Karpas-422 (cell line): ENCODE measurements at regions not wholly inside any gene's neighbourhood (a gene's known extent, or its start where the extent isn't known, plus 50 kb on each side); places are given as distances from the start of the nearest gene placed in this dataset.
A peak's percentile ranks its signal among the peaks of the same experiment; 100 is the strongest.
"Not testable (repeated sequence)": the region's sequence is repeated elsewhere in the genome, so short reads cannot be mapped to it uniquely, and the experiment has no call there.

ENCODE experiments used
- DNase-seq: peaks from one replicate; pipeline ENCODE4 v3.0.0-alpha.2; 2015
- H2AFZ ChIP-seq: fragments of 200-600 bp; sonication (generic); 2 replicates; pipeline ENCODE4 v1.6.1; 2014; ENCODE audit warnings: antibody characterized with exemption, low read length, mixed read lengths
- H3K27ac ChIP-seq: fragments of 200-600 bp; sonication (generic); 2 replicates; pipeline ENCODE4 v1.5.1; 2014; ENCODE audit warnings: mild to moderate bottlenecking, low read length, moderate library complexity
- H3K27me3 ChIP-seq: fragments of 200-600 bp; sonication (generic); 2 replicates; pipeline ENCODE4 v1.6.1; 2014; ENCODE audit warnings: low read length, mixed read lengths
- H3K36me3 ChIP-seq: fragments of 200-600 bp; sonication (generic); 2 replicates; pipeline ENCODE4 v1.6.1; 2014; ENCODE audit warnings: low read length, mixed read lengths; ENCODE audit not compliant: insufficient read depth
- H3K4me1 ChIP-seq: fragments of 200-600 bp; sonication (generic); 2 replicates; pipeline ENCODE4 v1.6.1; 2014; ENCODE audit warnings: mild to moderate bottlenecking, low read length, mixed read lengths
- H3K4me2 ChIP-seq: fragments of 200-600 bp; sonication (generic); 2 replicates; pipeline ENCODE4 v1.6.1; 2014; ENCODE audit warnings: low read length, low read depth, mild to moderate bottlenecking; ENCODE audit not compliant: poor library complexity, severe bottlenecking
- H3K4me3 ChIP-seq: fragments of 200-600 bp; sonication (generic); 2 replicates; pipeline ENCODE4 v1.5.1; 2014; ENCODE audit warnings: mild to moderate bottlenecking, antibody characterized with exemption, low read length, mixed read lengths
- H3K79me2 ChIP-seq: fragments of 200-600 bp; sonication (generic); 2 replicates; pipeline ENCODE4 v1.6.1; 2014; ENCODE audit warnings: mild to moderate bottlenecking, low read length, mixed read lengths
- H3K9ac ChIP-seq: fragments of 200-600 bp; sonication (generic); 2 replicates; pipeline ENCODE4 v1.6.0; 2014; ENCODE audit warnings: low read length
- H3K9me2 ChIP-seq: fragments of 200-600 bp; sonication (generic), shearing (Covaris generic); replicated peaks from 2 replicates; pipeline ENCODE4 v1.6.0; 2014; ENCODE audit warnings: mild to moderate bottlenecking, low read length, moderate library complexity; ENCODE audit not compliant: insufficient read depth
- H3K9me3 ChIP-seq: fragments of 300-700, 200-600 bp; sonication (generic); 2 replicates; pipeline ENCODE4 v1.6.1; 2014; ENCODE audit warnings: low read length, mixed read lengths
- H4K20me1 ChIP-seq: fragments of 200-600 bp; sonication (generic); 2 replicates; pipeline ENCODE4 v1.6.1; 2014; ENCODE audit warnings: mild to moderate bottlenecking, antibody characterized with exemption, low read length, low read depth; ENCODE audit not compliant: insufficient read depth

DNA sequence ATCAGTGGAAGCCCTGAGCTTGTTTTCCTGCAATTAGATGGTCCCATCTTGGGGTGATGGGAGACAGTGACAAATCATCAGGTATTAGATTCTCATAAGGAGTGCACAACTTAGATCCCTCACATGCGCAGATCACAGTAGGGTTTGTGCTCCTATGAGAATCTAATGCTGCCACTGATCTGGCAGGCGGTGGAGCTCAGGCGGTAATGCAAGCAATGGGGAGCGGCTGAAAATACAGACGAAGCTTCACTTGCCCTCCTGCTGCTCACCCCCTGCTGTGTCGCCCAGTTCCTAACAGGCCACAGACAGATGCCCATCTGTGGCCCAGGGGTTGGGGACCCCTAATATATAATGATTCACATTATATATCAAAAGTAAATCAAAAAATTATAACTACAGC, 258.8 kb upstream of the USP15 start:
- no peaks in the 10 kb centered on the region for H3K27me3 ChIP-seq
- H3K4me2 ChIP-seq, result no peak overlapping the region
- H3K9me3 ChIP-seq, result no peaks in the 10 kb centered on the region
- H3K4me1 ChIP-seq, result no peaks in the 10 kb centered on the region
- no peak overlapping the region for H3K9ac ChIP-seq
- no peaks in the 10 kb centered on the region for H3K9me2 ChIP-seq
- no peaks in the 10 kb centered on the region for H3K36me3 ChIP-seq
- no peak overlapping the region for H3K4me3 ChIP-seq
- DNase-seq, result no peak
- no peak overlapping the region for H3K27ac ChIP-seq
- H4K20me1 ChIP-seq, result no peaks in the 10 kb centered on the region
- H2AFZ ChIP-seq, result no peak overlapping the region
- H3K79me2 ChIP-seq, result no peaks in the 10 kb centered on the region

DNA sequence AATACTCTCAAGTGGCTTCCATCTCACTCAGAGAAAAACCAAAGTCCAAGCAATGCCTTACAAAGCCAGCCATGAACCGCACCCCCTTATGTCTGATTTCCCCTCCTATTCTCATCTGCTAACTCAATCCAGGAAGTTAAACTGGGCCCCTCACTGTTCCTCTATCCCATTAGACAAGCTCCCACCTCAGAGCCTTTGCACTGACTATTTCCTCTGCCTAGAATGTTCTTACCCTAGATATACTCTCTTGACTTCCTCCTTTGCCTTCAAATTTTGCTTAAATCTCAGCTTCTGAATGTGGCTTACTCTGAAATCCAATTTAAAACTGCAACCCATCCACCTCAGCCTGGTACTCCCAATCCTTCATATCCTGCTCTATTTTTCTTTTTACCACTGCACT, 257.0 kb upstream of the USP15 start:
- Histone ChIP-seq H3K27ac (no peak overlapping the region), H3K36me3 (no peaks in the 10 kb centered on the region), H4K20me1 (no peaks in the 10 kb centered on the region), H3K4me1 (no peaks in the 10 kb centered on the region), H3K9me3 (no peaks in the 10 kb centered on the region), H3K4me2 (no peak overlapping the region), H3K79me2 (no peaks in the 10 kb centered on the region), H3K9me2 (no peaks in the 10 kb centered on the region), H3K9ac (no peak overlapping the region), H2AFZ (no peak overlapping the region), H3K27me3 (no peaks in the 10 kb centered on the region), H3K4me3 (no peak overlapping the region)
- DNase-seq, result no peak

DNA sequence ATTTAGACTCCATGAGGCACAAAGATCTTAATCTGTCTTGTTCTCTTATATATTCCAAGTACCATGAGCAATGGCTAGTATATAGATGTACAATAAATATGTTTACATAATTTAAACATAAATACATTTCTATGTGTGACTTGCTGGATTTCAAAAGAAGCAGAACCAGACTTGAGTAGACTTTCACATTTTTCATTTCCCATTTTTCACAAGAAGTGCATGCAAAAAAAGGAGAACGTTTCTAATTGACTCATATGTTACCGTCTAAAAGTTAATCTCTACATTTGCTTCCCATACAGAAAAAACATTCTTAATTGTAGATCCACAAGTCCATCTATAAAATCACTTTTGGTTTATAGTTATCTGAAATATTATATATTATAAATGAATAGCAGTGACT, 256.5 kb upstream of the USP15 start:
- no peak overlapping the region for H3K27ac ChIP-seq
- H3K79me2 ChIP-seq, result no peaks in the 10 kb centered on the region
- no peak overlapping the region for H3K4me3 ChIP-seq
- no peak overlapping the region for H2AFZ ChIP-seq
- no peak overlapping the region for H3K9ac ChIP-seq
- H3K4me1 ChIP-seq, result no peaks in the 10 kb centered on the region
- H4K20me1 ChIP-seq, result no peaks in the 10 kb centered on the region
- H3K36me3 ChIP-seq, result no peaks in the 10 kb centered on the region
- H3K4me2 ChIP-seq, result no peak overlapping the region
- no peaks in the 10 kb centered on the region for H3K9me2 ChIP-seq
- H3K9me3 ChIP-seq, result no peaks in the 10 kb centered on the region
- no peak for DNase-seq
- no peaks in the 10 kb centered on the region for H3K27me3 ChIP-seq

DNA sequence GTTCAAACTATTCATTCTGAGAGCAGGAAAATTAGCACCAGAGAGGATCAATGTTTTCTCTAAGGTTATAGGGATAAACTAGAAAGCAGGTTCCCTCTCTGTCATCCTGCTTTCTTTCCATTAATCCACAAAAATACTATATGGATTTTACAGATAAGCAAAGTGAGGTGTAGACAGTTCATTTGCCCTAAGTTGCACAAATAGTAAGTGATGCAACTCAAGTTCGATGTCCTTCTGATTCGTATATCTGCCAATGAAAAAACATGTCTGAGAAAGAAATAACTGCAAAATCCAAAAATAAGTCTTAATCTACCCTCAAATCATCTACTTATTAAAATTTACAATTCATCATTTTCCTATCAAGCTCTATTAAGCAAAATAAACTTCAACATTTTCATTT, 254.6 kb upstream of the USP15 start:
- no peak overlapping the region for H3K4me3 ChIP-seq
- H3K79me2 ChIP-seq, result no peaks in the 10 kb centered on the region
- H3K27me3 ChIP-seq, result no peaks in the 10 kb centered on the region
- H3K9ac ChIP-seq, result no peak overlapping the region
- H4K20me1 ChIP-seq, result no peaks in the 10 kb centered on the region
- no peak for DNase-seq
- no peak overlapping the region for H2AFZ ChIP-seq
- H3K36me3 ChIP-seq, result no peaks in the 10 kb centered on the region
- no peaks in the 10 kb centered on the region for H3K4me1 ChIP-seq
- H3K9me2 ChIP-seq, result no peaks in the 10 kb centered on the region
- no peak overlapping the region for H3K27ac ChIP-seq
- no peaks in the 10 kb centered on the region for H3K9me3 ChIP-seq
- no peak overlapping the region for H3K4me2 ChIP-seq

DNA sequence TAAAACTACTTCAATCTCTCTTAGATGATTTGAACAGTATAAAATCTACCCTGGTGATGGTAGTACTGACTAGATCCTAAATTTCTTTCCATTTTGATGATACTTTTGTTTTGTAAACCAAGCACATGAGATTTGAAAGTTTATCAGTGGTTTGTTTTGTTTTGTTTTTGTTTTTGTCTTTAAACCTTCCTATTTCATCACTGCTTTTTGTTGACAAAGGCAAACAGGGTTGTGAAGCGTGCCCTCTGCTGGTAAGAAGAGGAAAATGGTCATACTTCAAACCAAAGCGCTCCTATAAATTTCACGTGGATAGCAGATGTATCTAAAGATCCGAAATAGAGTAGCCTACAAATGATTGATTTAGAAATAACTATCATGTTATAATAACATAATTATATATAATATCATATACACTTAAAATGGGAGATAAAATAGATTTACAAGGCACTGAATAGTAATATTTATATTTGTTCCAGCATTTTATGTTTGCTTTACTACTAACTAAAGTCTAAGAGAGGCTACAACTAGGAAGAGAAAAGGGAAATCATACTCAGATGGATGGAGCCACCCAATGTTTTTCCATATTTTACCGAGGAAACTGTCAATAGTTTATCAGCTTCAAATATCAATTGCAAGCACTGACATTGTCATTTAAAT, 254.0 kb upstream of the USP15 start:
- no peak overlapping the region for H3K27ac ChIP-seq

DNA sequence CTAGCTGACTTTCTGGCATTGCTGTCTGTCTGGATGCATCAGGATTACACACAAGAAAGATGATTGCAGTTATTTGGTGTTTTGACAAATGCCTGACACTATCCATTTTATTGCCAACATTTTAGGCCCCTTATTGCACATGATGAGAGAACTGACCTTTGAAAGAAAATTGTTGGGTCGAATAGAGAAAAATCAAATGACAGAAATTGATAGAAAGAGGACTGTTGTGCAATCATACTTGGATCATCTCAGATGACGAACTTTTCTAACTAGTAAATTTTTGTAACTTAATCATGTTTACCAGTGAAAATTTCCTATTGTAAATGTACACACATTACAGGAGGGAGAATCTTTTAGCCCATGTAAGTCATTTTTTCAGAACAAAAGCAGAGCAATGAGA, 251.5 kb upstream of the USP15 start:
- H3K79me2 ChIP-seq, result no peaks in the 10 kb centered on the region
- no peak overlapping the region for H3K4me2 ChIP-seq
- no peaks in the 10 kb centered on the region for H3K4me1 ChIP-seq
- no peak overlapping the region for H2AFZ ChIP-seq
- no peak overlapping the region for H3K4me3 ChIP-seq
- no peak overlapping the region for H3K9ac ChIP-seq
- no peaks in the 10 kb centered on the region for H3K27me3 ChIP-seq
- H3K9me2 ChIP-seq, result no peaks in the 10 kb centered on the region
- no peaks in the 10 kb centered on the region for H3K36me3 ChIP-seq
- H3K27ac ChIP-seq, result no peak overlapping the region
- no peaks in the 10 kb centered on the region for H4K20me1 ChIP-seq
- no peak for DNase-seq
- no peaks in the 10 kb centered on the region for H3K9me3 ChIP-seq

More for the DNA sequence above, 254.0 kb upstream of the USP15 start:
- H3K9ac ChIP-seq, result no peak overlapping the region
- no peak overlapping the region for H2AFZ ChIP-seq
- DNase-seq, result peak; percentile 68
- no peaks in the 10 kb centered on the region for H4K20me1 ChIP-seq
- no peaks in the 10 kb centered on the region for H3K9me3 ChIP-seq
- no peaks in the 10 kb centered on the region for H3K36me3 ChIP-seq
- H3K4me2 ChIP-seq, result no peak overlapping the region
- no peaks in the 10 kb centered on the region for H3K9me2 ChIP-seq
- no peaks in the 10 kb centered on the region for H3K79me2 ChIP-seq
- H3K4me3 ChIP-seq, result no peak overlapping the region
- H3K4me1 ChIP-seq, result no peaks in the 10 kb centered on the region
- H3K27me3 ChIP-seq, result no peaks in the 10 kb centered on the region

DNA sequence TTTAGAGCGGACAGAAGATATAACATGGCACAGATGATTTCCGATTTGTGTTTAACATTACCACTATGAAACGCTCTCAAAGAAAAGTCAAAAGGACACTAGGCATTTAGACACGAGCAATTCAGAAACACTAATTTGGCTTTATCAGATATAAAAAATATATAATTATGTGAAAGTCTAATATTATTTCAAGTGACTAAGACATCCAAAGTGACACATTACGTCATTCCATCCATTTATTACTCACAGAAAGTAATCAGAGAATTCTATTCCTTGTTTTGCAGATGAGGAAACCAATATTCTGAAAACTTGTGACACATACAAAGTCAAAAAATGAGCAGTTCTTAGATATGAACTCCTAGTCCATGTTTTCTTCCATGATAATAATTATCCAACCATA, 250.8 kb upstream of the USP15 start:
- Histone ChIP-seq H3K9ac (no peak overlapping the region), H3K27ac (no peak overlapping the region), H3K27me3 (no peaks in the 10 kb centered on the region)

DNA sequence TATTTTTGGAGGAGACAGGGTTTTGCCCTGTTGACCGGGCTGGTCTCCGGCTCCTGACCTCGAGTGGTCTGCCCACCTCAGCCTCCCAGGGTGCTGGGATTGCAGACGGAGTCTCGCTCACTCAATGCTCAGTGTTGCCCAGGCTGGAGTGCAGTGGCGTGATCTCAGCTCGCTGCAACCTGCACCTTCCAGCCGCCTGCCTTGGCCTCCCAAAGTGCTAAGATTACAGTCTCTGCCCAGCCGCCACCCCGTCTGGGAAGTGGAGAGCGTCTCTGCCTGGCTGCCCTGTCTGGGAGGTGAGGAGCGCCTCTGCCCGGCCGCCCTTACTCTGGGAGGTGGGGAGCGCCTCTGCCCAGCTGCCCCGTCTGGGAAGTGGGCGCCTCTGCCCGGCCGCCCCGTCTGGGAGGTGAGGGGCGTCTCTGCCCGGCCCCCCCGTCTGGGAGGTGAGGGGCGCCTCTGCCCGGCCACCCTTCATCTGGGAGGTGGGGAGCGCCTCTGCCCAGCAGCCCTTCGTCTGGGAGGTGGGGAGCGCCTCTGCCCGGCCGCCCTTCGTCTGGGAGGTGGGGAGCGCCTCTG, 249.8 kb upstream of the USP15 start:
- not testable (repeated sequence) for H3K4me3 ChIP-seq, H2AFZ ChIP-seq, DNase-seq

More for the DNA sequence above, 250.8 kb upstream of the USP15 start:
- Histone ChIP-seq H3K79me2 (no peaks in the 10 kb centered on the region), H3K4me3 (no peak overlapping the region), H4K20me1 (no peaks in the 10 kb centered on the region), H3K4me1 (no peaks in the 10 kb centered on the region), H3K4me2 (no peak overlapping the region), H3K9me3 (no peaks in the 10 kb centered on the region), H2AFZ (no peak overlapping the region), H3K9me2 (no peaks in the 10 kb centered on the region), H3K36me3 (no peaks in the 10 kb centered on the region)
- no peak for DNase-seq

More for the DNA sequence above, 249.8 kb upstream of the USP15 start:
- not testable (repeated sequence) for H3K27ac ChIP-seq, H3K4me2 ChIP-seq, H3K9ac ChIP-seq, H3K27me3 ChIP-seq, H3K9me2 ChIP-seq, H3K4me1 ChIP-seq, H3K79me2 ChIP-seq, H4K20me1 ChIP-seq, H3K9me3 ChIP-seq, H3K36me3 ChIP-seq
